ENCODE measurements at regions not wholly inside any gene's neighbourhood (a gene's known extent, or its start where the extent isn't known, plus 50 kb on each side); places are given as distances from the start of the nearest gene placed in this dataset.
A peak's percentile ranks its signal among the peaks of the same experiment; 100 is the strongest.

- DNase-seq (ENCODE audit: low spot score), result peak; percentile 53
Measured at GRCh38 chr6:54717849-54718455, 128.6 kb upstream of the FAM83B start.

- DNase-seq (ENCODE audit: low spot score), result no peak
Measured at GRCh38 chr6:54718541-54719023, 128.0 kb upstream of the FAM83B start.

- no peak for DNase-seq (ENCODE audit: low spot score)
Measured at GRCh38 chr6:54719131-54719530, 127.4 kb upstream of the FAM83B start.

GRCh38 chr6:54719633-54720032 lies 126.9 kb upstream of the FAM83B start:
- DNase-seq (ENCODE audit: low spot score), result no peak

- DNase-seq (ENCODE audit: low spot score), result no peak
Measured at GRCh38 chr6:54722328-54722727, 124.2 kb upstream of the FAM83B start.

- DNase-seq (ENCODE audit: low spot score), result no peak
Measured at GRCh38 chr6:54729716-54730115, 116.9 kb upstream of the FAM83B start.

GRCh38 chr6:54730767-54731630 lies 115.6 kb upstream of the FAM83B start:
- no peak for DNase-seq (ENCODE audit: low spot score)

- DNase-seq (ENCODE audit: low spot score), result no peak
Measured at GRCh38 chr6:54737247-54737646, 109.3 kb upstream of the FAM83B start.

GRCh38 chr6:54747955-54748354 lies 98.6 kb upstream of the FAM83B start:
- no peak for DNase-seq (ENCODE audit: low spot score)

- no peak for DNase-seq (ENCODE audit: low spot score)
Measured at GRCh38 chr6:54754406-54754805, 92.2 kb upstream of the FAM83B start.

GRCh38 chr6:54758340-54758739 lies 88.2 kb upstream of the FAM83B start:
- DNase-seq (ENCODE audit: low spot score), result no peak

GRCh38 chr6:54768494-54768893 lies 78.1 kb upstream of the FAM83B start:
- no peak for DNase-seq (ENCODE audit: low spot score)

GRCh38 chr6:54770328-54770727 lies 76.2 kb upstream of the FAM83B start:
- no peak for DNase-seq (ENCODE audit: low spot score)

GRCh38 chr6:54771968-54772367 lies 74.6 kb upstream of the FAM83B start:
- DNase-seq (ENCODE audit: low spot score), result no peak

GRCh38 chr6:54772610-54773009 lies 74.0 kb upstream of the FAM83B start:
- DNase-seq (ENCODE audit: low spot score), result no peak

- no peak for DNase-seq (ENCODE audit: low spot score)
Measured at GRCh38 chr6:54775576-54775975, 71.0 kb upstream of the FAM83B start.

GRCh38 chr6:54776891-54777290 lies 69.7 kb upstream of the FAM83B start:
- no peak for DNase-seq (ENCODE audit: low spot score)

- no peak for DNase-seq (ENCODE audit: low spot score)
Measured at GRCh38 chr6:54778731-54779130, 67.8 kb upstream of the FAM83B start.

GRCh38 chr6:54784011-54784410 lies 62.6 kb upstream of the FAM83B start:
- no peak for DNase-seq (ENCODE audit: low spot score)

GRCh38 chr6:54786154-54786553 lies 60.4 kb upstream of the FAM83B start:
- no peak for DNase-seq (ENCODE audit: low spot score)

GRCh38 chr6:54787825-54788224 lies 58.7 kb upstream of the FAM83B start:
- no peak for DNase-seq (ENCODE audit: low spot score)
